Esophagus squamous epithelium (tissue), 5 donors: ENCODE measurements at regions not wholly inside any gene's neighbourhood (a gene's known extent, or its start where the extent isn't known, plus 50 kb on each side); places are given as distances from the start of the nearest gene placed in this dataset.

Experiments
- DNase-seq: peaks from one replicate; lab custom pipeline; 2025; lab: John Stamatoyannopoulos, UW
- H3K27ac ChIP-seq, 4 donors: fragments of 200-600 bp; sonication (generic); one replicate each; pipeline ENCODE4 v1.5.1; 2016 to 2019; ENCODE audit warnings: mild to moderate bottlenecking in 1 of 4
- H3K27me3 ChIP-seq, 4 donors: fragments of 200-600 bp; sonication (generic); 1 replicate in 3 of 4; 2 replicates in 1 of 4; pipeline versions ENCODE4 v1.5.1 to v1.6.0; 2017 to 2021; ENCODE audit warnings: antibody characterized with exemption in 1 of 4
- H3K36me3 ChIP-seq, 3 donors: fragments of 200-600 bp; sonication (generic); one replicate each; pipeline ENCODE4 v1.5.1; 2016 to 2019
- H3K4me1 ChIP-seq, 3 donors: fragments of 200-600 bp; sonication (generic); one replicate each; pipeline ENCODE4 v1.5.1; 2017 to 2019
- H3K4me3 ChIP-seq, 4 donors: fragments of 200-600 bp; sonication (generic); 1 replicate in 3 of 4; 2 replicates in 1 of 4; pipeline ENCODE4 v1.5.1; 2016 to 2019; ENCODE audit warnings: mild to moderate bottlenecking in 2 of 4, moderate library complexity in 1 of 4
- H3K9me3 ChIP-seq, 3 donors: fragments of 200-600 bp; sonication (generic); one replicate each; pipeline ENCODE4 v1.5.1; 2016 to 2019
- CTCF ChIP-seq, 6 experiments: fragments of 450-650 bp in 4 of 6; fragments of 200-600 bp in 2 of 6; sonication (generic) in 2 of 6; IDR thresholded peaks; one replicate each; pipeline ENCODE4 v1.5.1; 2016 to 2019; ENCODE audit warnings: antibody characterized with exemption in 6 of 6, mild to moderate bottlenecking in 4 of 6, moderate library complexity in 4 of 6
- POLR2A ChIP-seq, 4 donors: fragments of 450-650 bp; IDR thresholded peaks; one replicate each; pipeline ENCODE4 v1.6.1; 2017; ENCODE audit warnings: antibody characterized with exemption in 4 of 4, mild to moderate bottlenecking in 4 of 4, moderate library complexity in 3 of 4
- WGBS, 2 donors: methylation state at CpG; one replicate each; pipeline ENCODE4 v1.1.5; 2018; 5-methylcytosine and 5-hydroxymethylcytosine counted together
- intact Hi-C: fragments of 100-400 bp; cut with DNase I; formaldehyde crosslinking; loops from one replicate; pipeline ENCODE4 v1.15.0; 2022
- donor health status: DM: yes; HTN: yes; CAD: no.

- WGBS, 2 donors = 63 to 90% methylated on average over 4 of the region's 4 CpGs
- H3K4me3 ChIP-seq = no peak overlapping the region
- H3K4me1 ChIP-seq = no peaks in the 10 kb centered on the region
- DNase-seq = no peak
- intact Hi-C loops = no loop called here
- no peaks in the 10 kb centered on the region for H3K9me3 ChIP-seq
- H3K27ac ChIP-seq = no peak overlapping the region
- no peaks in the 10 kb centered on the region for H3K27me3 ChIP-seq
- TF ChIP-seq POLR2A (IDR thresholded peaks at IDR 0.05) (no peak), CTCF (IDR thresholded peaks at IDR 0.05) (no peak)
- H3K36me3 ChIP-seq = no peaks in the 10 kb centered on the region
These were observed 66.8 kb downstream of the PALM2AKAP2 start for GRCh38 chr9:109846776-109847175.

- 84 to 86% methylated on average over 2 of the region's 2 CpGs for WGBS, 2 donors
- intact Hi-C loops = no loop called here
- TF ChIP-seq POLR2A (IDR thresholded peaks at IDR 0.05) (no peak), CTCF (IDR thresholded peaks at IDR 0.05) (no peak)
- DNase-seq = no peak
- H3K27me3 ChIP-seq = no peaks in the 10 kb centered on the region
- no peaks in the 10 kb centered on the region for H3K9me3 ChIP-seq
- H3K27ac ChIP-seq = no peak overlapping the region
- H3K36me3 ChIP-seq = no peaks in the 10 kb centered on the region
- H3K4me1 ChIP-seq = no peaks in the 10 kb centered on the region
- no peak overlapping the region for H3K4me3 ChIP-seq
These were observed 72.6 kb downstream of the PALM2AKAP2 start for GRCh38 chr9:109852556-109852955.

- DNase-seq = no peak
- Histone ChIP-seq H3K4me3 (no peak overlapping the region), H3K4me1 (no peaks in the 10 kb centered on the region), H3K36me3 (no peaks in the 10 kb centered on the region), H3K27ac (peak overlapping the region in 1 of 4 donors; percentile 34), H3K27me3 (no peaks in the 10 kb centered on the region), H3K9me3 (no peaks in the 10 kb centered on the region)
- WGBS, 2 donors = 63 to 72% methylated on average over 2 of the region's 2 CpGs
- intact Hi-C loops = no loop called here
- no peak for TF ChIP-seq CTCF (IDR thresholded peaks at IDR 0.05)
- TF ChIP-seq POLR2A (IDR thresholded peaks at IDR 0.05) = no peak
These were observed 75.5 kb downstream of the PALM2AKAP2 start for GRCh38 chr9:109855540-109855939.

GRCh38 chr9:109856785-109857184 is 76.8 kb downstream of the PALM2AKAP2 start:
- DNase-seq = no peak
- Histone ChIP-seq H3K27ac (peak overlapping the region in 3 of 4 donors; percentile 28 to 61 (median 34)), H3K4me1 (peaks cover 0 to 8% (median 0%) of the 10 kb centered on the region in 3 donors), H3K9me3 (no peaks in the 10 kb centered on the region), H3K36me3 (no peaks in the 10 kb centered on the region), H3K4me3 (no peak overlapping the region), H3K27me3 (no peaks in the 10 kb centered on the region)
- intact Hi-C loops = no loop called here
- TF ChIP-seq POLR2A (IDR thresholded peaks at IDR 0.05) = no peak
- TF ChIP-seq CTCF (IDR thresholded peaks at IDR 0.05) = no peak
- 68% methylated on average over 6 of the region's 6 CpGs for WGBS, 2 donors

GRCh38 chr9:109857336-109857735 is 77.3 kb downstream of the PALM2AKAP2 start:
- Histone ChIP-seq H3K27me3 (no peaks in the 10 kb centered on the region), H3K4me3 (no peak overlapping the region), H3K36me3 (no peaks in the 10 kb centered on the region), H3K4me1 (peaks cover 0 to 11% (median under 1%) of the 10 kb centered on the region in 3 donors), H3K9me3 (no peaks in the 10 kb centered on the region), H3K27ac (peak overlapping the region in 3 of 4 donors; percentile 6 to 63 (median 28))
- no peak for TF ChIP-seq CTCF (IDR thresholded peaks at IDR 0.05)
- no peak for TF ChIP-seq POLR2A (IDR thresholded peaks at IDR 0.05)
- 28 to 53% methylated on average over 1 of the region's 1 CpG for WGBS, 2 donors
- intact Hi-C loops = no loop called here
- DNase-seq = no peak
